Mesendoderm (in vitro differentiated cells): ENCODE measurements at regions not wholly inside any gene's neighbourhood (a gene's known extent, or its start where the extent isn't known, plus 50 kb on each side); places are given as distances from the start of the nearest gene placed in this dataset.

Experiments used
- DNase-seq: peaks from one replicate; pipeline ENCODE4 v3.0.0; 2013
- H2AK5ac ChIP-seq: 2 replicates; pipeline ENCODE4 v1.6.1; 2013; ENCODE audit warnings: low read length, inconsistent platforms
- H2BK120ac ChIP-seq: 2 replicates; pipeline ENCODE4 v1.6.1; 2013; ENCODE audit warnings: low read depth, mild to moderate bottlenecking, low read length, moderate library complexity, mixed read lengths
- H2BK15ac ChIP-seq: replicated peaks from 2 replicates; pipeline ENCODE4 v1.6.1; 2013; ENCODE audit warnings: low read depth, mild to moderate bottlenecking, moderate library complexity
- H2BK5ac ChIP-seq: 2 replicates; pipeline ENCODE4 v1.6.1; 2013; ENCODE audit warnings: low read length, inconsistent platforms
- H3K18ac ChIP-seq: 2 replicates; pipeline ENCODE4 v1.6.1; 2013; ENCODE audit warnings: mild to moderate bottlenecking, low read length, mixed read lengths
- H3K23ac ChIP-seq: one replicate; pipeline ENCODE4 v1.6.1; 2013; ENCODE audit warnings: low read length
- H3K27ac ChIP-seq: 2 replicates; pipeline ENCODE4 v1.5.1; 2013; ENCODE audit warnings: low read depth, mild to moderate bottlenecking, inconsistent platforms, low read length, moderate library complexity
- H3K27me3 ChIP-seq: 2 replicates; pipeline ENCODE4 v1.6.1; 2013; ENCODE audit warnings: low read length, control low read depth, mild to moderate bottlenecking, inconsistent platforms; ENCODE audit not compliant: insufficient read depth, poor library complexity
- H3K36me3 ChIP-seq: 2 replicates; pipeline ENCODE4 v1.6.1; 2013; ENCODE audit warnings: low read length, inconsistent platforms; ENCODE audit not compliant: control insufficient read depth, insufficient read depth
- H3K4ac ChIP-seq: one replicate; pipeline ENCODE4 v1.6.1; 2013; ENCODE audit warnings: low read depth, mild to moderate bottlenecking, low read length, moderate library complexity
- H3K4me1 ChIP-seq: 2 replicates; pipeline ENCODE4 v1.6.1; 2013; ENCODE audit warnings: low read depth, low read length, inconsistent platforms; ENCODE audit not compliant: control insufficient read depth
- H3K4me2 ChIP-seq: 2 replicates; pipeline ENCODE4 v1.6.1; 2013; ENCODE audit warnings: low read length
- H3K4me3 ChIP-seq: 2 replicates; pipeline ENCODE4 v1.5.1; 2013; ENCODE audit warnings: mild to moderate bottlenecking, low read length
- H3K56ac ChIP-seq: one replicate; pipeline ENCODE4 v1.6.1; 2013; ENCODE audit warnings: low read length
- H3K79me1 ChIP-seq: 2 replicates; pipeline ENCODE4 v1.6.1; 2013; ENCODE audit warnings: low read length, inconsistent platforms
- H3K79me2 ChIP-seq: 2 replicates; pipeline ENCODE4 v1.6.1; 2013; ENCODE audit warnings: mild to moderate bottlenecking, low read length; ENCODE audit not compliant: control insufficient read depth, insufficient read depth
- H3K9ac ChIP-seq: 2 replicates; pipeline ENCODE4 v1.6.1; 2013; ENCODE audit warnings: low read length, inconsistent platforms
- H4K5ac ChIP-seq: one replicate; pipeline ENCODE4 v1.6.1; 2013; ENCODE audit warnings: low read length
- H4K8ac ChIP-seq: one replicate; pipeline ENCODE4 v1.6.1; 2013; ENCODE audit warnings: low read depth, mild to moderate bottlenecking, control low read depth, low read length, moderate library complexity
- WGBS: extraction: QIAGEN DNeasy Blood & Tissue Kit; methylation state at CpG from one replicate; pipeline ENCODE4 v1.1.7; 2013; ENCODE audit warnings: low lambda C conversion rate, missing lambda C conversion rate; ENCODE audit not compliant: insufficient coverage; ENCODE audit errors: extremely low coverage; 5-methylcytosine and 5-hydroxymethylcytosine counted together

DNA sequence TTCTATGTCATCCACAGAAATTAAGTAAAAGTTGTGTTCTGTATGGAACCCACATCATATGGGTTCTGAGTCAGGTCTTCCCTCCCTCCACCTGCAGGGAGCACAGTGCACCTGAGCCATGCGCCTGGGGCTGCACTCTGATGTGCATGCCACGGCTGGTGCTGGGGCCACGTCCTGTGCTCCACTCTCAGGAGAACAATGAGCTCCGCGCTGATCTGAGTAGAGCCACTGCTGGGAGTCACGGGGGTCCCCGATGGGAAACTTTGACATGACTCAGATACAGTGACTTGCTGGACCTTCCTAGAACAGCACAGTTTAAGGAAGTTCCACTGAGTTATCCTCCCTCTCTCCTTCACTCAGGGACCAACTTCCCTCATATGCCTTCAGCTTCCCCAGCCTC is 683.4 kb downstream of the TMEM121 start:
- H3K27ac ChIP-seq: no peak overlapping the region

DNA sequence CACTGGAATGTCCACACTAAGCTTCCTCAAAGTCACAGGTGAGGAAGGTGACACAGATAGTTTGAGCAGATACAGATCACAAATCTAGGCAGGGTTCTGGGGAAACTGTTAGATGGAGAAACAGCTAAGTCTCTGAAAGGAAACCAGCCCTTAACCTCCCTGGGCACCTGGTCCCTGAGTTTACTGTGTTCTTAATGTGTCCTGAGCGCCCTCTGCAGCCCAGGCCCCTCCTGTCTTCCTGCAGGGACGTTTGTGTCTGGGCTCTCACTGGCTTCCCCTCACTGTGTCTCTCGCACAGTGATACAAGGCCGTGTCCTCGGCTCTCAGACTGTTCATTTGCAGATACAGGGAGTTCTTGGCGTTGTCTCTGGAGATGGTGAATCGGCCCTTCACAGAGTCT is 684.3 kb downstream of the TMEM121 start:
- H4K8ac ChIP-seq: no peak overlapping the region
- no peak overlapping the region for H4K5ac ChIP-seq
- H3K4me1 ChIP-seq: no peaks in the 10 kb centered on the region
- H2BK120ac ChIP-seq: no peak overlapping the region
- H3K9ac ChIP-seq: no peak overlapping the region
- no peaks in the 10 kb centered on the region for H3K79me2 ChIP-seq
- H3K23ac ChIP-seq: no peak overlapping the region
- no peaks in the 10 kb centered on the region for H3K36me3 ChIP-seq
- WGBS: no CpG with 5 or more reads among the region's 7 CpGs
- H3K4me2 ChIP-seq: no peak overlapping the region
- no peak overlapping the region for H3K4me3 ChIP-seq
- no peak overlapping the region for H3K4ac ChIP-seq
- H3K18ac ChIP-seq: no peak overlapping the region
- H3K27me3 ChIP-seq: no peaks in the 10 kb centered on the region
- H2BK15ac ChIP-seq: no peak overlapping the region
- no peak overlapping the region for H3K56ac ChIP-seq
- no peak for DNase-seq
- no peak overlapping the region for H2AK5ac ChIP-seq
- H3K79me1 ChIP-seq: no peaks in the 10 kb centered on the region
- no peak overlapping the region for H3K27ac ChIP-seq
- no peak overlapping the region for H2BK5ac ChIP-seq

More for the DNA sequence above, 683.4 kb downstream of the TMEM121 start:
- H3K79me1 ChIP-seq: no peaks in the 10 kb centered on the region
- H3K56ac ChIP-seq: no peak overlapping the region
- no peak overlapping the region for H3K4ac ChIP-seq
- no peak for DNase-seq
- H3K23ac ChIP-seq: no peak overlapping the region
- H3K4me3 ChIP-seq: no peak overlapping the region
- no peak overlapping the region for H2BK120ac ChIP-seq
- no CpG with 5 or more reads among the region's 7 CpGs for WGBS
- no peaks in the 10 kb centered on the region for H3K27me3 ChIP-seq
- H4K5ac ChIP-seq: no peak overlapping the region
- H3K4me2 ChIP-seq: no peak overlapping the region
- no peak overlapping the region for H2AK5ac ChIP-seq
- H3K4me1 ChIP-seq: no peaks in the 10 kb centered on the region
- no peak overlapping the region for H2BK15ac ChIP-seq
- no peaks in the 10 kb centered on the region for H3K79me2 ChIP-seq
- H4K8ac ChIP-seq: no peak overlapping the region
- no peaks in the 10 kb centered on the region for H3K36me3 ChIP-seq
- H3K18ac ChIP-seq: no peak overlapping the region
- H2BK5ac ChIP-seq: no peak overlapping the region
- H3K9ac ChIP-seq: no peak overlapping the region

DNA sequence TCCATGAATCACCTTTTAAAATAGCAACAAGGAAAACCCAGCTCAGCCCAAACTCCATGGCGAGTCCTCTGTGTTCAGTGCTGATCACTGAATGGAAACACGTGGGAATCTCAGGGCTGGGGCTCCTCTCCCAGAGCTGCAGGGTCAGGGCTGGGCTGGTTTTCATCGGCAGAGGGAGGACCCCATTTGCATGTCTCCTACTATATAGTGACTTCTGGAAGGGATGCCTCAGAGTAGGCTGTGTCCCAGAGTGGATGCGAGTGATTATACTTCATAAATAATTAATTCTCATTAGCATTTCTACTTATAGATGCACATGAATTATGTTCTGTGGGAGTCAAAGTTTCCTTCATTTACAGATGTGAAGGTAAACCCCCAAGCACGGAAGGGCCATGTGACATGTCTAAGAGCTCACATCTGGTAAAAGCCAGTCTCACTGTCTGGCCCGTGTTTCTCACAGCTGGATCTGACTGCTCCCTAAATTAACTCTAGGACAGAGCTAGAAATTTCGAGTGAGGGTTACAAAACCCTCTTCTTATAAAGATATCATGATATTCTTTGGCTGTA is 685.0 kb downstream of the TMEM121 start:
- Histone ChIP-seq H3K4ac (no peak overlapping the region), H3K4me1 (no peaks in the 10 kb centered on the region), H2BK5ac (no peak overlapping the region), H3K4me3 (no peak overlapping the region), H3K27ac (no peak overlapping the region), H3K23ac (no peak overlapping the region), H4K5ac (no peak overlapping the region), H3K36me3 (no peaks in the 10 kb centered on the region), H3K18ac (no peak overlapping the region), H3K79me2 (no peaks in the 10 kb centered on the region), H4K8ac (no peak overlapping the region), H3K79me1 (no peaks in the 10 kb centered on the region), H3K4me2 (no peak overlapping the region), H2BK15ac (no peak overlapping the region), H3K56ac (no peak overlapping the region), H3K27me3 (no peaks in the 10 kb centered on the region), H2BK120ac (no peak overlapping the region), H3K9ac (no peak overlapping the region), H2AK5ac (no peak overlapping the region)
- WGBS: no CpG with 5 or more reads among the region's 7 CpGs
- DNase-seq: no peak

DNA sequence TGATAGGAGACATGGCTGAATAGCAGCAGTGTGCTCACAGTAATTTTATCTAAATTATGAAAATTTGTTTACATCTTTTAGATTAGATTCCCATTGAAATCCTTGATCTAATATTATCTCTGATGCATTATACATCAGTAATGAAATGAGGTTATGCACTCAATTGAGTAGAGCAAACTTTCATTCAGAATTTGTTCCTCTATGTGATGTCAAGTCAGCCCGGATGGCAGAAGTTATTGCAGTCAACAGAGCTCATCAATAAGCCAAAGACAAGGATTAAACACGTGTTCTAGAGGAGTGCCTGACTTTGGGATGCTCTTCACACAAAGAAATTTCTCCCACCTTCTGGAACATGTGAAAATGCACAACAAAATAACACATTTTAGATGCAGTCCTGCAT is 688.8 kb downstream of the TMEM121 start:
- Histone ChIP-seq H2BK15ac (no peak overlapping the region), H3K27ac (no peak overlapping the region), H3K4me3 (no peak overlapping the region), H3K56ac (no peak overlapping the region), H3K27me3 (no peaks in the 10 kb centered on the region), H3K79me2 (no peaks in the 10 kb centered on the region), H3K18ac (no peak overlapping the region), H2AK5ac (no peak overlapping the region), H2BK5ac (no peak overlapping the region), H3K4ac (no peak overlapping the region), H2BK120ac (no peak overlapping the region), H3K9ac (no peak overlapping the region), H3K4me1 (no peaks in the 10 kb centered on the region), H3K79me1 (no peaks in the 10 kb centered on the region), H3K23ac (no peak overlapping the region), H4K5ac (no peak overlapping the region), H4K8ac (no peak overlapping the region), H3K36me3 (no peaks in the 10 kb centered on the region), H3K4me2 (no peak overlapping the region)
- DNase-seq: no peak
- WGBS: no CpG with 5 or more reads among the region's 2 CpGs

DNA sequence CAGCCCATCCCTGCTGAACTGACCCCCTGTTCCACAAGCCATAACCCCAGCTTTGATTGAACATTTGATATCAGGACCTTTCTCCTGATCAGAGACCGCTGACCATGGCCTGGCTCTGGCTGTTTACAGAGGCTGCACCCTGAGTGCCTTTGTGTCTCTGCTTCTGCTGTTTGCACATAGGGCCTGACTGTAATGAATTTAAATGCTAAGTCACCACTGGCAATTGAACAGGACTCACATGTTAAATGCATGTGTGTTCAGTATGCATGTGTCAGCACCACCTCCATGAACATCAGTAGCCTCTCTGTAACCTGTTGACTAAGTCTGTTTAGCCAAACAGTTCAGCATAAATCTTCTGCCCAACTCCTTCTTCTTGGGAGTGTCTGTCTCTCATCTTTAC is 690.3 kb downstream of the TMEM121 start:
- no peaks in the 10 kb centered on the region for H3K27me3 ChIP-seq
- H3K9ac ChIP-seq: no peak overlapping the region
- H4K5ac ChIP-seq: no peak overlapping the region
- H4K8ac ChIP-seq: no peak overlapping the region
- no peak for DNase-seq
- H3K18ac ChIP-seq: no peak overlapping the region
- H2BK5ac ChIP-seq: no peak overlapping the region
- H2BK15ac ChIP-seq: no peak overlapping the region
- H3K79me1 ChIP-seq: no peaks in the 10 kb centered on the region
- H2BK120ac ChIP-seq: no peak overlapping the region
- no peak overlapping the region for H3K27ac ChIP-seq
- H3K36me3 ChIP-seq: no peaks in the 10 kb centered on the region
- no peaks in the 10 kb centered on the region for H3K79me2 ChIP-seq
- no peak overlapping the region for H3K4ac ChIP-seq
- no peak overlapping the region for H3K4me2 ChIP-seq
- no CpG with 5 or more reads among the region's 1 CpG for WGBS
- H3K4me1 ChIP-seq: no peaks in the 10 kb centered on the region
- H3K23ac ChIP-seq: no peak overlapping the region
- no peak overlapping the region for H3K56ac ChIP-seq
- no peak overlapping the region for H3K4me3 ChIP-seq
- no peak overlapping the region for H2AK5ac ChIP-seq

DNA sequence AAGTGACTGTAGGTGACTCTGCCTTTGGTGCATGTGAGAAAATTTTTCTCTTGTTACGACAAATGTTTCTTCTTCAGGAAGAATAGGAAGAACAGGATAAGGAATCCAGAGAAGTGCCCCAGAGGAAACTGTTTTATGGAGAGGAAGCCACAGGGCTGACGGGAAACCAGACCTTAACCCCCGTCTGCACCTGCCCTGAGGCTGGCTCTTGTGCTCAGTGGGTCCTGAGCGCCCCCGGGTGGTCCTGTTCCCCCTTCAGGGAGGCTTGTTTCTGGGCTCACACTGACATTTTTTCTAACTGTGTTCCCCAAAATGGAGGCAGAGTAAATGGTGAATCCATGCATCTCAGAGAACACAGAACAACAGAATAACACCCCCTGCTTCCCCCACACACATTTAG is 691.8 kb downstream of the TMEM121 start:
- no peak overlapping the region for H3K4ac ChIP-seq
- H3K79me2 ChIP-seq: no peaks in the 10 kb centered on the region
- H3K56ac ChIP-seq: no peak overlapping the region
- no peaks in the 10 kb centered on the region for H3K79me1 ChIP-seq
- H2BK5ac ChIP-seq: no peak overlapping the region
- no peak overlapping the region for H3K4me2 ChIP-seq
- no peak overlapping the region for H3K27ac ChIP-seq
- no peak overlapping the region for H3K4me3 ChIP-seq
- no peaks in the 10 kb centered on the region for H3K27me3 ChIP-seq
- no peak overlapping the region for H2BK120ac ChIP-seq
- no peak for DNase-seq
- no peak overlapping the region for H2BK15ac ChIP-seq
- H4K5ac ChIP-seq: no peak overlapping the region
- no peak overlapping the region for H3K23ac ChIP-seq
- no peak overlapping the region for H3K18ac ChIP-seq
- no peaks in the 10 kb centered on the region for H3K4me1 ChIP-seq
- no peak overlapping the region for H4K8ac ChIP-seq
- no peak overlapping the region for H2AK5ac ChIP-seq
- no peak overlapping the region for H3K9ac ChIP-seq
- no peaks in the 10 kb centered on the region for H3K36me3 ChIP-seq
- no CpG with 5 or more reads among the region's 5 CpGs for WGBS
